PC-3 (cell line): ENCODE measurements at regions not wholly inside any gene's neighbourhood (a gene's known extent, or its start where the extent isn't known, plus 50 kb on each side); places are given as distances from the start of the nearest gene placed in this dataset.

Experiments
- ATAC-seq: fragments of 200-7000 bp; cut with Tn5 transposase; 2 replicates; pipeline ENCODE4 v1.9.1; 2020; ENCODE audit warnings: mild to moderate bottlenecking, moderate library complexity
- BruUV-seq: library from RNA; stranded (reverse); fragments of 400-500 nt; replicated peaks from 2 replicates; lab custom pipeline; 2021; lab: Mats Ljungman, UMichigan
- CTCF ChIA-PET: fragments of 300-600 bp; sonication (Branson Sonifier 250); formaldehyde crosslinking; loops from one replicate; lab custom pipeline; 2022; ENCODE audit warnings: antibody characterized with exemption; lab: Charles Lee
- POLR2A ChIA-PET: fragments of 300-600 bp; sonication (Branson Sonifier 250); formaldehyde crosslinking; loops from one replicate; lab custom pipeline; 2022; ENCODE audit warnings: antibody characterized with exemption; ENCODE audit not compliant: unreplicated experiment; lab: Charles Lee
- DNase-seq: peaks from one replicate; pipeline ENCODE4 v3.0.0-alpha.2; 2015
- H2AFZ ChIP-seq: fragments of 300-600 bp; sonication (generic); 2 replicates; pipeline ENCODE4 v1.6.0; 2016; ENCODE audit warnings: antibody characterized with exemption, low read length
- H3F3A ChIP-seq: fragments of 300-600 bp; sonication (generic); one replicate; pipeline ENCODE4 v1.6.0; 2017; ENCODE audit warnings: antibody characterized with exemption, low read length, control low read depth, mild to moderate bottlenecking; ENCODE audit not compliant: unreplicated experiment
- H3K27ac ChIP-seq: fragments of 300-600 bp; sonication (generic); 2 replicates; pipeline ENCODE4 v1.5.1; 2016; ENCODE audit warnings: mild to moderate bottlenecking, low read length
- H3K27me3 ChIP-seq: fragments of 300-600 bp; sonication (generic); 2 replicates; pipeline ENCODE4 v1.6.1; 2016; ENCODE audit warnings: low read length, mixed read lengths
- H3K36me3 ChIP-seq: fragments of 300-600 bp; sonication (generic); 2 replicates; pipeline ENCODE4 v1.6.1; 2016; ENCODE audit warnings: low read depth, mixed run types, low read length, mixed read lengths
- H3K4me1 ChIP-seq: fragments of 300-600 bp; sonication (generic); 2 replicates; pipeline ENCODE4 v1.5.1; 2016; ENCODE audit warnings: low read length; ENCODE audit not compliant: insufficient read depth
- H3K4me2 ChIP-seq: fragments of 300-600 bp; sonication (generic); 2 replicates; pipeline ENCODE4 v1.6.0; 2016; ENCODE audit warnings: low read length
- H3K4me3 ChIP-seq: fragments of 300-600 bp; sonication (generic); 2 replicates; pipeline ENCODE4 v1.5.1; 2016; ENCODE audit warnings: mild to moderate bottlenecking, low read length, mixed read lengths
- H3K79me2 ChIP-seq: fragments of 300-600 bp; sonication (generic); 2 replicates; pipeline ENCODE4 v1.6.1; 2017; ENCODE audit warnings: low read length, mixed read lengths
- H3K9ac ChIP-seq: fragments of 300-600 bp; sonication (generic); 2 replicates; pipeline ENCODE4 v1.6.0; 2016; ENCODE audit warnings: mild to moderate bottlenecking, low read length
- H3K9me2 ChIP-seq: fragments of 300-600 bp; sonication (generic); replicated peaks from 2 replicates; pipeline ENCODE4 v1.6.1; 2016; ENCODE audit warnings: mixed run types, low read length, mixed read lengths
- H3K9me3 ChIP-seq: fragments of 300-600 bp; sonication (generic); 2 replicates; pipeline ENCODE4 v1.6.1; 2016; ENCODE audit warnings: low read length, mixed read lengths
- H4K20me1 ChIP-seq: fragments of 300-600 bp; sonication (generic); 2 replicates; pipeline ENCODE4 v1.6.1; 2016; ENCODE audit warnings: low read length, mixed read lengths
- EZH2 ChIP-seq: fragments of 300-600 bp; sonication (generic); IDR thresholded peaks from one replicate; pipeline ENCODE4 v1.6.1; 2017; ENCODE audit warnings: antibody characterized with exemption, mild to moderate bottlenecking, low read length; ENCODE audit not compliant: unreplicated experiment
- EZH2phosphoT487 ChIP-seq: fragments of 300-600 bp; sonication (generic); IDR thresholded peaks from 2 replicates; pipeline ENCODE4 v1.6.1; 2018; ENCODE audit warnings: mild to moderate bottlenecking, antibody characterized with exemption, low read length, borderline replicate concordance
- intact Hi-C: fragments of 100-400 bp; cut with micrococcal nuclease; formaldehyde crosslinking; loops from 2 replicates; pipeline ENCODE4 v1.9.0; 2023
- TF ChIP-seq, protein P1 (sequence below): fragments of 300-600 bp; sonication (generic); conservative IDR thresholded peaks from 2 replicates; pipeline ENCODE4 v1.5.1; 2017; ENCODE audit warnings: antibody characterized with exemption, low read depth, mild to moderate bottlenecking, low read length

DNA sequence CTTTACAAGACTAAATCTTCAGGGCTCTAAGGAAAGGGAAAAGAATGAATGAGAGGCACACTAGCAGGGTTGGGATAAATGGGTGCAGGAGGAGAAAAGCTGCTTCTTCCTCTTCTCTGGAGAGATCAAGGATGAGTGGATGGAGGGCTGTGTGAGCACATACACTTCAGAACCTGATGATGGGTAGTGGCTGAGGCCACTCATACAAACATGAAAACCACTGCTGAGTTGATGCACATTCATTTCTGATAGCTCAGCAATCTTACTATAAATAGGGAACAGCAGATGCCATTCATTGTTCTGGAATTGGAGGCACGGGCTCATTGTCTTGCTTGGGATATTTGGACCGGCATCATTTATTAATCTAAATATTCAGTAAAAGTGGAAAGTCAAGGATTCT is 152.4 kb upstream of the KCTD1 start:
- no peaks in the 10 kb centered on the region for H3K79me2 ChIP-seq
- ChIA-PET CTCF (no interaction called here), POLR2A (no interaction called here)
- DNase-seq, result no peak
- no peaks in the 10 kb centered on the region for H3K9me3 ChIP-seq
- H3F3A ChIP-seq, result no peaks in the 10 kb centered on the region
- BruUV-seq, result no TSS peak
- no peaks in the 10 kb centered on the region for H3K9me2 ChIP-seq
- H3K4me1 ChIP-seq, result no peaks in the 10 kb centered on the region
- no peak overlapping the region for H3K4me3 ChIP-seq
- H3K36me3 ChIP-seq, result no peaks in the 10 kb centered on the region
- H3K4me2 ChIP-seq, result no peak overlapping the region
- intact Hi-C loops, result no loop called here
- no peaks in the 10 kb centered on the region for H4K20me1 ChIP-seq
- TF ChIP-seq EZH2phosphoT487, result no peak
- TF ChIP-seq EZH2, result no peak
- TF ChIP-seq, protein P1, sequence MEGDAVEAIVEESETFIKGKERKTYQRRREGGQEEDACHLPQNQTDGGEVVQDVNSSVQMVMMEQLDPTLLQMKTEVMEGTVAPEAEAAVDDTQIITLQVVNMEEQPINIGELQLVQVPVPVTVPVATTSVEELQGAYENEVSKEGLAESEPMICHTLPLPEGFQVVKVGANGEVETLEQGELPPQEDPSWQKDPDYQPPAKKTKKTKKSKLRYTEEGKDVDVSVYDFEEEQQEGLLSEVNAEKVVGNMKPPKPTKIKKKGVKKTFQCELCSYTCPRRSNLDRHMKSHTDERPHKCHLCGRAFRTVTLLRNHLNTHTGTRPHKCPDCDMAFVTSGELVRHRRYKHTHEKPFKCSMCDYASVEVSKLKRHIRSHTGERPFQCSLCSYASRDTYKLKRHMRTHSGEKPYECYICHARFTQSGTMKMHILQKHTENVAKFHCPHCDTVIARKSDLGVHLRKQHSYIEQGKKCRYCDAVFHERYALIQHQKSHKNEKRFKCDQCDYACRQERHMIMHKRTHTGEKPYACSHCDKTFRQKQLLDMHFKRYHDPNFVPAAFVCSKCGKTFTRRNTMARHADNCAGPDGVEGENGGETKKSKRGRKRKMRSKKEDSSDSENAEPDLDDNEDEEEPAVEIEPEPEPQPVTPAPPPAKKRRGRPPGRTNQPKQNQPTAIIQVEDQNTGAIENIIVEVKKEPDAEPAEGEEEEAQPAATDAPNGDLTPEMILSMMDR, result no peak
- no peak overlapping the region for H2AFZ ChIP-seq
- H3K9ac ChIP-seq, result no peak overlapping the region
- H3K27me3 ChIP-seq, result peaks cover 33% of the 10 kb centered on the region; the same call in 1 of the 2 replicates
- no peak overlapping the region for H3K27ac ChIP-seq
- no peak for ATAC-seq

DNA sequence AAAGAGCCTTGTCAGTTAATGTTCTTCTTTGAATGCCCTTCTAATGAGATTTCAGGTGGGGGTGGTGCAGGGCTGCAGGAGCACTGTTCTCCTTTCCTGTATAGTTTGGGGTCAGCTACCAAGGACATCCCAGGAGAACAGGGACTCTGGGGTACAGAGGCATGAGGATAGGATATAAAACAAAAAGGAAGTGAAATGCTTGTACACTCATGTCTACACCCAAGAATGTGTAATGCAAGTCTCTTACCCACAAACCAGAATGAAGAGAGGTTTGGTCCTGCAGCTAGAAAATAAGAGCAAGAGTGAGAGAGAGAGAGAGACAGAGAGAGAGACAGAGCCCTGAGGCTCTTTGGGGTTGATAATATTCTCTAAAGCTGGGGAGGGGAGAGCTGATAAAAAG is 151.8 kb upstream of the KCTD1 start:
- Histone ChIP-seq H3K27ac (no peak overlapping the region), H3K4me2 (no peak overlapping the region), H3F3A (no peaks in the 10 kb centered on the region), H3K4me1 (no peaks in the 10 kb centered on the region), H3K9ac (no peak overlapping the region), H3K9me2 (no peaks in the 10 kb centered on the region), H3K4me3 (no peak overlapping the region), H2AFZ (no peak overlapping the region), H4K20me1 (no peaks in the 10 kb centered on the region), H3K27me3 (peaks cover 33% of the 10 kb centered on the region; the same call in 1 of the 2 replicates), H3K79me2 (no peaks in the 10 kb centered on the region), H3K36me3 (no peaks in the 10 kb centered on the region), H3K9me3 (no peaks in the 10 kb centered on the region)
- intact Hi-C loops, result no loop called here
- TF ChIP-seq EZH2 (no peak), EZH2phosphoT487 (no peak)
- TF ChIP-seq, protein P1, result no peak
- ChIA-PET CTCF (no interaction called here), POLR2A (no interaction called here)
- no peak for ATAC-seq
- no TSS peak for BruUV-seq
- no peak for DNase-seq

DNA sequence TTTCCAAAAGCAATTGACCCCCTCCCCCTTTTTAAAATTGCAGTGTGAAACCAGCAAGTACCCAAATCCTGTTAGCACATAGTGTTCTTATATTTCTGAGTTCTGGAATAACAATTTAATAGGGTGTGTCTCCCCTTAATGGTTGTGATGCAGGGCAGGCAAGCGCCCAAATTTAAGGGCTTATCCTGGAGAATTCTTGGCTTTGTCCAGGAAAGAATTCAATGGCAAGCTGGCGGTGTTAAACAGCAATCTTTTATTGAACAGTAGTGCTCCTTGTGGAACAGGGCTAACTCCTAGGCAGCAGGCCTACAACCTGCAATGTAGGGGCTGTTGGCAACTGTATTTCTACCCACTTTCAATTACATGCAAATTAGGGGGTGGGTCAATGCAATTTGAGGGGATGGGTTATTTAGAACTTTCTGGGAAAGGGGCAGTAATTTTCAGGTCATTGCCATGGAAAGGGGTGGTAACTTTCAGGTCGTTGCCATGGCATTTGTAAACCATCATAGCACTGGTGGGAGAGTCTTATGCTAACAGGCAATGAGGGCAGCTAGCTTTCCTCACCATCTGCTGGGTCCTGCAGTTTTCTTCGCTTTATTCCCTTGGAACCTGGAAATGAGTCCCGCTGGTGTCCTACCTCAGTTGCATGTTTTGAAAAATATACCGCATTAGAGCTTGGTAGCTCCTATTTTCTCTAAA is 149.0 kb upstream of the KCTD1 start:
- no peaks in the 10 kb centered on the region for H4K20me1 ChIP-seq
- ChIA-PET CTCF (no interaction called here), POLR2A (no interaction called here)
- H3K27ac ChIP-seq, result no peak overlapping the region
- no peak for ATAC-seq
- H3K9me3 ChIP-seq, result no peaks in the 10 kb centered on the region
- H3K4me3 ChIP-seq, result no peak overlapping the region
- no peak overlapping the region for H3K9ac ChIP-seq
- no peak overlapping the region for H2AFZ ChIP-seq
- H3F3A ChIP-seq, result no peaks in the 10 kb centered on the region
- intact Hi-C loops, result no loop called here
- H3K36me3 ChIP-seq, result no peaks in the 10 kb centered on the region
- DNase-seq, result no peak
- no peaks in the 10 kb centered on the region for H3K4me1 ChIP-seq
- no peaks in the 10 kb centered on the region for H3K9me2 ChIP-seq
- TF ChIP-seq, protein P1, result no peak
- no peak for TF ChIP-seq EZH2
- no peak for TF ChIP-seq EZH2phosphoT487
- no peak overlapping the region for H3K4me2 ChIP-seq
- H3K79me2 ChIP-seq, result no peaks in the 10 kb centered on the region
- no TSS peak for BruUV-seq
- H3K27me3 ChIP-seq, result peaks cover 35% of the 10 kb centered on the region; the same call in 1 of the 2 replicates
